K562 (cell line): ENCODE measurements at regions not wholly inside any gene's neighbourhood (a gene's known extent, or its start where the extent isn't known, plus 50 kb on each side); places are given as distances from the start of the nearest gene placed in this dataset.

ENCODE experiments used
- JUN ChIP-seq, 2 experiments: sonication (generic) in 1 of 2; formaldehyde crosslinking in 1 of 2; IDR thresholded peaks; 2 replicates each; pipeline versions ENCODE4 v1.6.1 to v1.8.0; 2012 to 2022; ENCODE audit warnings: borderline replicate concordance in 2 of 2, mild to moderate bottlenecking in 2 of 2, improper control_type of control experiment in 1 of 2, low read depth in 1 of 2, low read length in 1 of 2, missing genetic modification reagents in 1 of 2
- MCM2 ChIP-seq: fragments of 450-650 bp; IDR thresholded peaks from 2 replicates; pipeline ENCODE4 v1.6.1; 2017; ENCODE audit warnings: low read depth, mild to moderate bottlenecking
- NUFIP1 ChIP-seq: fragments of 450-650 bp; IDR thresholded peaks from 2 replicates; pipeline ENCODE4 v1.6.1; 2018; ENCODE audit not compliant: partially characterized antibody
- RFX5 ChIP-seq: IDR thresholded peaks from 2 replicates; pipeline ENCODE4 v1.6.1; 2011; ENCODE audit warnings: low read depth, mild to moderate bottlenecking, improper control_type of control experiment, low read length
- SPI1 ChIP-seq: IDR thresholded peaks from 2 replicates; pipeline ENCODE4 v1.6.1; 2011; ENCODE audit warnings: low read depth, low read length, control low read depth, borderline replicate concordance
- STAG1 ChIP-seq: sonication (generic); formaldehyde crosslinking; IDR thresholded peaks from 2 replicates; pipeline ENCODE4 v1.5.0; 2020; ENCODE audit warnings: missing genetic modification reagents, borderline replicate concordance
- TAF15 ChIP-seq: fragments of 200-400 bp; formaldehyde crosslinking; IDR thresholded peaks from 2 replicates; pipeline ENCODE4 v1.6.1; 2017; ENCODE audit warnings: mild to moderate bottlenecking, low read depth, low read length, moderate library complexity
- TF ChIP-seq, protein P1 (sequence below), 2 experiments: fragments of 450-650 bp in 1 of 2; sonication (generic) in 1 of 2; formaldehyde crosslinking in 1 of 2; IDR thresholded peaks; 2 replicates each; pipeline versions ENCODE4 v1.7.1 to v1.9.0; 2016 to 2022; ENCODE audit warnings: inconsistent platforms in 1 of 2, mild to moderate bottlenecking in 1 of 2, missing genetic modification reagents in 1 of 2
- TF ChIP-seq, protein P2 (sequence below): fragments of 150-350 bp; conservative IDR thresholded peaks from 2 replicates; pipeline ENCODE4 v1.6.1; 2014; ENCODE audit warnings: low read length

DNA sequence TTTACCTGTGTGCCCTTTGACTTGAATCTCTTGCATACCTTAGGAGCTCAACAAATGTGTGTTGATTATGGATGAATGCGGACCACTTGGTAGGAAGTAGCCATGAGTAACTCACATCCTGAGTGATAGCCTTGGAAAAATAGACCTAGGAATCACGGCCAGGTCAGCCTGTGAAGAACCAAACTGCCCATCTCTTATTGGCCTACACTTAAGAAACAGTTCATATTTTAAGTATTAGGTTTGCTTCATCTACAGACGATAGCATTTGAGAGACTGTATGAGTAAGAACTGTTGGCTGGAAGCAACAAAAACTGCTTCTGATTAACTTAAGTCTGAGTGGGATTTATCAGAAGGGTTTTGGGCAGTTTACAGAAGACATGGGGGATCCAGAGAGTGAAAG lies 152.5 kb upstream of the ADRA1D start:
- TF ChIP-seq JUN (IDR thresholded peaks at IDR 0.05; ENCODE audit: borderline replicate concordance, low read depth, low read length) (no peak), JUN (CRISPR knock-in tag; IDR thresholded peaks at IDR 0.05; ENCODE audit: borderline replicate concordance) (no peak), SPI1 (no peak), STAG1 (CRISPR knock-in tag) (no peak), TAF15 (no peak), RFX5 (no peak), NUFIP1 (no peak), MCM2 (no peak)
- TF ChIP-seq, protein P1, sequence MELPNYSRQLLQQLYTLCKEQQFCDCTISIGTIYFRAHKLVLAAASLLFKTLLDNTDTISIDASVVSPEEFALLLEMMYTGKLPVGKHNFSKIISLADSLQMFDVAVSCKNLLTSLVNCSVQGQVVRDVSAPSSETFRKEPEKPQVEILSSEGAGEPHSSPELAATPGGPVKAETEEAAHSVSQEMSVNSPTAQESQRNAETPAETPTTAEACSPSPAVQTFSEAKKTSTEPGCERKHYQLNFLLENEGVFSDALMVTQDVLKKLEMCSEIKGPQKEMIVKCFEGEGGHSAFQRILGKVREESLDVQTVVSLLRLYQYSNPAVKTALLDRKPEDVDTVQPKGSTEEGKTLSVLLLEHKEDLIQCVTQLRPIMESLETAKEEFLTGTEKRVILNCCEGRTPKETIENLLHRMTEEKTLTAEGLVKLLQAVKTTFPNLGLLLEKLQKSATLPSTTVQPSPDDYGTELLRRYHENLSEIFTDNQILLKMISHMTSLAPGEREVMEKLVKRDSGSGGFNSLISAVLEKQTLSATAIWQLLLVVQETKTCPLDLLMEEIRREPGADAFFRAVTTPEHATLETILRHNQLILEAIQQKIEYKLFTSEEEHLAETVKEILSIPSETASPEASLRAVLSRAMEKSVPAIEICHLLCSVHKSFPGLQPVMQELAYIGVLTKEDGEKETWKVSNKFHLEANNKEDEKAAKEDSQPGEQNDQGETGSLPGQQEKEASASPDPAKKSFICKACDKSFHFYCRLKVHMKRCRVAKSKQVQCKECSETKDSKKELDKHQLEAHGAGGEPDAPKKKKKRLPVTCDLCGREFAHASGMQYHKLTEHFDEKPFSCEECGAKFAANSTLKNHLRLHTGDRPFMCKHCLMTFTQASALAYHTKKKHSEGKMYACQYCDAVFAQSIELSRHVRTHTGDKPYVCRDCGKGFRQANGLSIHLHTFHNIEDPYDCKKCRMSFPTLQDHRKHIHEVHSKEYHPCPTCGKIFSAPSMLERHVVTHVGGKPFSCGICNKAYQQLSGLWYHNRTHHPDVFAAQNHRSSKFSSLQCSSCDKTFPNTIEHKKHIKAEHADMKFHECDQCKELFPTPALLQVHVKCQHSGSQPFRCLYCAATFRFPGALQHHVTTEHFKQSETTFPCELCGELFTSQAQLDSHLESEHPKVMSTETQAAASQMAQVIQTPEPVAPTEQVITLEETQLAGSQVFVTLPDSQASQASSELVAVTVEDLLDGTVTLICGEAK (IDR thresholded peaks at IDR 0.05): no peak
- TF ChIP-seq, protein P1 (CRISPR knock-in tag; IDR thresholded peaks at IDR 0.05): no peak
- TF ChIP-seq, protein P2, sequence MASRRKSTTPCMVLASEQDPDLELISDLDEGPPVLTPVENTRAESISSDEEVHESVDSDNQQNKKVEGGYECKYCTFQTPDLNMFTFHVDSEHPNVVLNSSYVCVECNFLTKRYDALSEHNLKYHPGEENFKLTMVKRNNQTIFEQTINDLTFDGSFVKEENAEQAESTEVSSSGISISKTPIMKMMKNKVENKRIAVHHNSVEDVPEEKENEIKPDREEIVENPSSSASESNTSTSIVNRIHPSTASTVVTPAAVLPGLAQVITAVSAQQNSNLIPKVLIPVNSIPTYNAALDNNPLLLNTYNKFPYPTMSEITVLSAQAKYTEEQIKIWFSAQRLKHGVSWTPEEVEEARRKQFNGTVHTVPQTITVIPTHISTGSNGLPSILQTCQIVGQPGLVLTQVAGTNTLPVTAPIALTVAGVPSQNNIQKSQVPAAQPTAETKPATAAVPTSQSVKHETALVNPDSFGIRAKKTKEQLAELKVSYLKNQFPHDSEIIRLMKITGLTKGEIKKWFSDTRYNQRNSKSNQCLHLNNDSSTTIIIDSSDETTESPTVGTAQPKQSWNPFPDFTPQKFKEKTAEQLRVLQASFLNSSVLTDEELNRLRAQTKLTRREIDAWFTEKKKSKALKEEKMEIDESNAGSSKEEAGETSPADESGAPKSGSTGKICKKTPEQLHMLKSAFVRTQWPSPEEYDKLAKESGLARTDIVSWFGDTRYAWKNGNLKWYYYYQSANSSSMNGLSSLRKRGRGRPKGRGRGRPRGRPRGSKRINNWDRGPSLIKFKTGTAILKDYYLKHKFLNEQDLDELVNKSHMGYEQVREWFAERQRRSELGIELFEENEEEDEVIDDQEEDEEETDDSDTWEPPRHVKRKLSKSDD: no peak
